Heart right ventricle (tissue), 16 donors: ENCODE measurements at regions not wholly inside any gene's neighbourhood (a gene's known extent, or its start where the extent isn't known, plus 50 kb on each side); places are given as distances from the start of the nearest gene placed in this dataset.

ENCODE experiments used
- ATAC-seq, 8 donors: fragments of 200-7000 bp; cut with Tn5 transposase; one replicate each; pipeline ENCODE4 v1.9.1; 2020; ENCODE audit warnings: mild to moderate bottlenecking in 8 of 8, moderate library complexity in 8 of 8, moderate number of reproducible peaks in 1 of 8
- DNase-seq, 2 donors: peaks; one replicate each; pipeline ENCODE4 v3.0.0-alpha.2; 2020
- H3K27ac ChIP-seq, 10 donors: fragments of 200-600 bp; sonication (generic) in 2 of 10; one replicate each; pipeline versions ENCODE4 v1.5.0 to v1.8.0; 2020 to 2022; ENCODE audit warnings: mild to moderate bottlenecking in 3 of 10
- H3K27me3 ChIP-seq, 7 donors: fragments of 200-600 bp; one replicate each; pipeline ENCODE4 v1.8.0; 2021 to 2022; ENCODE audit warnings: mild to moderate bottlenecking in 2 of 7
- H3K36me3 ChIP-seq, 9 donors: fragments of 200-600 bp; sonication (generic) in 1 of 9; one replicate each; pipeline versions ENCODE4 v1.5.0 to v1.8.0; 2020 to 2022; ENCODE audit warnings: mild to moderate bottlenecking in 2 of 9
- H3K4me1 ChIP-seq, 9 donors: fragments of 200-600 bp; sonication (generic) in 1 of 9; one replicate each; pipeline versions ENCODE4 v1.5.0 to v1.8.0; 2020 to 2022; ENCODE audit warnings: mild to moderate bottlenecking in 4 of 9
- H3K4me3 ChIP-seq, 10 donors: fragments of 200-600 bp; sonication (generic) in 2 of 10; one replicate each; pipeline versions ENCODE4 v1.5.0 to v1.8.0; 2020 to 2022; ENCODE audit warnings: mild to moderate bottlenecking in 7 of 10, moderate library complexity in 2 of 10
- H3K9me3 ChIP-seq, 11 donors: fragments of 200-600 bp in 10 of 11; sonication (generic) in 2 of 11; one replicate each; pipeline versions ENCODE4 v1.5.0 to v1.8.0; 2013 to 2022; ENCODE audit warnings: mild to moderate bottlenecking in 2 of 11, control low read depth in 1 of 11, moderate library complexity in 1 of 11
- WGBS, 2 donors: extraction: QIAGEN DNeasy Blood & Tissue Kit; methylation state at CpG; one replicate each; pipeline ENCODE4 v1.1.7; 2013; ENCODE audit warnings: inconsistent platforms in 1 of 2; 5-methylcytosine and 5-hydroxymethylcytosine counted together
- intact Hi-C, 10 donors: fragments of 100-400 bp; cut with DNase I; formaldehyde crosslinking; loops; one replicate each; pipeline versions ENCODE4 v1.11.1 to v1.14.2; 2022
- TF ChIP-seq, protein P1 (sequence below), 9 donors: fragments of 200-600 bp; sonication (generic) in 2 of 9; IDR thresholded peaks; one replicate each; pipeline versions ENCODE4 v1.5.0 to v1.8.0; 2021 to 2022; ENCODE audit warnings: antibody characterized with exemption in 9 of 9, mild to moderate bottlenecking in 5 of 9, moderate library complexity in 1 of 9
- donor health status: Arrhythmogenic right ventricular cardiomyopathy.
- donor health status: ischemic (EF 13 %, LVEDD 7.1; RV severe dilation, severe dysfunction).
- donor health status: healthy with polysubstance abuse.
- donor health status: DM: no; HTN: yes; CAD: no.
- donor health status: DM: no; HTN: no; CAD: no.
- donor health status: ischemic (EF 25% LVEDD 6.9; RV normal size, moderate dysfunction).
- donor health status: ischemic (EF 25% LVEDD 5.7; RV mildly dilated, moderate dysfunction).
- donor health status: healthy.
- donor health status: DM: yes; HTN: yes; CAD: no.
- donor health status: Ischemic cardiomyopathy.
- donor health status: ischemic (EF 35%, LVEDD 5.7; RV mildly dilated, moderate dysfunction).
- donor health status: nonischemic (EF 11% LVEDD 7.7; RV severe dilation, severe dysfunction).
- donor health status: DM: yes; HTN: yes; CAD: no.
- donor health status: PGD.
- donor health status: ischemic (EF 29% LVEDD 5.4; RV normal size, mild dysfunction).
- donor health status: nonischemic (EF 23%, LVEDD 6.1; RV moderate dilation, normal function).

DNA sequence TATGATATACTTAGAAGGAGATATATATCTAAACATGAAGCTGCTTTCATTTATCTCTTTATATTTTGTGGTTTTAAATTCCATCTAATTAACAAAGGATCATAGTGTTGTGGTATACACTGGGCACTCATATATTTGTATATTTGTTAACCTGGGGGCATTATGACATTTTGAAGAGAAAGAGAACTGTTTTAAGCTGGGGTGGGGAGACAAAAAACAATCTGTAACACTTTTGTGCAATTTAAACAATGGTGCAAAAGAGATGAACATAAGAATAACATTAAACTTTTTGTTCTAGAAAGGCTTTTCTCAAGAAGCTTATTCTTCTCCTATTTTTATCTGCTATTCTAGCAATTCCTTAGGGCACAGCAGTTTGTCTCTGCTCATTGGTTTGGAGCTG lies 842.0 kb upstream of the CDH2 start:
- H3K27ac ChIP-seq, result no peak overlapping the region
- TF ChIP-seq, protein P1, sequence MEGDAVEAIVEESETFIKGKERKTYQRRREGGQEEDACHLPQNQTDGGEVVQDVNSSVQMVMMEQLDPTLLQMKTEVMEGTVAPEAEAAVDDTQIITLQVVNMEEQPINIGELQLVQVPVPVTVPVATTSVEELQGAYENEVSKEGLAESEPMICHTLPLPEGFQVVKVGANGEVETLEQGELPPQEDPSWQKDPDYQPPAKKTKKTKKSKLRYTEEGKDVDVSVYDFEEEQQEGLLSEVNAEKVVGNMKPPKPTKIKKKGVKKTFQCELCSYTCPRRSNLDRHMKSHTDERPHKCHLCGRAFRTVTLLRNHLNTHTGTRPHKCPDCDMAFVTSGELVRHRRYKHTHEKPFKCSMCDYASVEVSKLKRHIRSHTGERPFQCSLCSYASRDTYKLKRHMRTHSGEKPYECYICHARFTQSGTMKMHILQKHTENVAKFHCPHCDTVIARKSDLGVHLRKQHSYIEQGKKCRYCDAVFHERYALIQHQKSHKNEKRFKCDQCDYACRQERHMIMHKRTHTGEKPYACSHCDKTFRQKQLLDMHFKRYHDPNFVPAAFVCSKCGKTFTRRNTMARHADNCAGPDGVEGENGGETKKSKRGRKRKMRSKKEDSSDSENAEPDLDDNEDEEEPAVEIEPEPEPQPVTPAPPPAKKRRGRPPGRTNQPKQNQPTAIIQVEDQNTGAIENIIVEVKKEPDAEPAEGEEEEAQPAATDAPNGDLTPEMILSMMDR (IDR thresholded peaks at IDR 0.05), result no peak
- no peaks in the 10 kb centered on the region for H3K27me3 ChIP-seq
- H3K36me3 ChIP-seq, result no peaks in the 10 kb centered on the region
- H3K4me1 ChIP-seq, result no peaks in the 10 kb centered on the region
- no peak overlapping the region for H3K4me3 ChIP-seq
- no peak for DNase-seq
- intact Hi-C loops, result no loop called here
- no peak for ATAC-seq
- H3K9me3 ChIP-seq, result no peaks in the 10 kb centered on the region

DNA sequence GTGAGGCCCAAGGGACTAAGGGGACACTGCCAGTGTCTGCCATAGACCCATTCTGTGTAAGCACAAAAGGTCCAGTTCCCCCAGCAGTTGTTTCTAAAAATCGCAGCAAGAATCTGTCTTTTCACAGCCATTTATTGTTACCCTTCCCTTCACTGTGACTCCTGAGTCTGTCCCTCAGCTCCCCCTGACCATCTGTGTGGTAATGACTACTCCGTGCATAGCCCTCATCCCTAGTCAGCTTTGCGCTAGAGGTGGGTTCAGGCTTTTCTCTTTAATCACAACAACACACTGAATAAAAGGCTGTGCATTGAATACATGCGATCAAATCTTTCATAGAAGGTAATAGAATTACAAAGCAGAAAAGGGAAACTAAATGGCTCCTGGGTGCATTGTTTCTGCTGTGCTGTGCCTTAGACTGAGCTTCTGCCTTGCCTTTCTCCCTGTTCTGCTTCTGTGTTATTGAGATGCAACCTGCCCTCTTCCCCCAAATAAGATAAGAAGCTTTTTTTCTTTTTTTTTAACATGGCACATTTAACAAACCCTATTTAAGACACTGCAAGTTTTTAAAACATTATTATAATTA lies 836.0 kb upstream of the CDH2 start:
- ATAC-seq, result no peak
- Histone ChIP-seq H3K9me3 (peaks cover 0 to under 1% (median 0%) of the 10 kb centered on the region in 11 donors), H3K4me1 (no peaks in the 10 kb centered on the region), H3K36me3 (no peaks in the 10 kb centered on the region), H3K27me3 (no peaks in the 10 kb centered on the region), H3K27ac (no peak overlapping the region), H3K4me3 (no peak overlapping the region)
- TF ChIP-seq, protein P1 (IDR thresholded peaks at IDR 0.05), result no peak
- DNase-seq, result no peak
- intact Hi-C loops, result no loop called here
- 92 to 95% methylated on average over 4 of the region's 4 CpGs for WGBS, 2 donors

DNA sequence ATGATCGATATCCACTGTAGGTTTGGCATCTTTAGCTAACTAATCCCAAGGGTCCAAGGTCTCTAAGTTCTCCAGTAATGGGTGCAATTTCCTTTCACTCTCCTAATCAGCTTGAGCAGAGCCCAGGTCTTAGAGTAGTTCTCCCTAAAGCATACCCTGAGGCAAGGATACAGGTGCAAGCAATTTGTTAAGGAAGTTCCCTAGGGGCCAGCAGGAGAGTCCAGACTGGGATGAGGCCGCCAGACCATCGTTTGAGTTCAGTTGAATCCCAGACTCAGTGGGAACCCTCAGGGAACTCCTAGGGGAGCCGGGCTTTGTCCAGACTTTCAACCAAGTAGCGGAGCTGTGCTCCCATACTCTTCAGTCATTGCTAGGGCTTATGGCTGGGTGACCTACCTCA lies 835.4 kb upstream of the CDH2 start:
- WGBS, 2 donors, result 78 to 81% methylated on average over 5 of the region's 5 CpGs
- ATAC-seq, result no peak
- H3K36me3 ChIP-seq, result no peaks in the 10 kb centered on the region

DNA sequence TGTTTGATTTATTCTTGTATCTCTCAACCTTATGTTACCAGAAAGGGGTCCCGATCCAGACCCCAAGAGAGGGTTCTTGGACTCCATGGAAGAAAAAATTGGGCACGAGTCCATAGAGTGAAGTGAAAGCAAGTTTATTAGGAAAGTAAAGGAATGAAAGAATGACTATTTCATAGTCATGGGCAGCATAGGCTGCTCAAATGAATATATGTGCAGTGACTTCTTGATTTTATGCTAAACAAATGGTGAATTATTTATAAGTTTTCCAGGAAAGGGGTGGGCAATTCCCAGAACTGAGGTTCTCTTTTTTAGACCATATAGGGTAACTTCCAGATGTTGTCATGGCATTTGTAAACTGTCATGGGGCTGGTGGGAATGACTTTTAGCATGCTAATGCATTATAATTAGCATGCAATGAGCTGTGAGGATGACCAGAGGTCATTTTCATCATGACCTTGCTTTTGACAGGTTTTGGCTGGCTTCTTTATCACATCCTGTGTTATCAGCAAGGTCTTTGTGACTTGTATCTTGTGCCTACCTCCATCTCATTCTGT lies 832.4 kb upstream of the CDH2 start:
- Histone ChIP-seq H3K4me1 (no peaks in the 10 kb centered on the region), H3K4me3 (no peak overlapping the region), H3K36me3 (no peaks in the 10 kb centered on the region), H3K27ac (no peak overlapping the region), H3K9me3 (peaks cover 0 to 4% (median 0%) of the 10 kb centered on the region in 11 donors), H3K27me3 (no peaks in the 10 kb centered on the region)
- no peak for ATAC-seq
- 88 to 90% methylated on average over 2 of the region's 2 CpGs for WGBS, 2 donors
- intact Hi-C loops, result no loop called here
- DNase-seq, result no peak
- TF ChIP-seq, protein P1 (IDR thresholded peaks at IDR 0.05), result no peak

More for the DNA sequence above, 835.4 kb upstream of the CDH2 start:
- Histone ChIP-seq H3K27ac (no peak overlapping the region), H3K4me3 (no peak overlapping the region), H3K9me3 (peaks cover 0 to 4% (median 0%) of the 10 kb centered on the region in 11 donors), H3K4me1 (no peaks in the 10 kb centered on the region), H3K27me3 (no peaks in the 10 kb centered on the region)
- intact Hi-C loops, result no loop called here
- TF ChIP-seq, protein P1 (IDR thresholded peaks at IDR 0.05), result no peak
- DNase-seq, result no peak
